ENCODE measurements at regions not wholly inside any gene's neighbourhood (a gene's known extent, or its start where the extent isn't known, plus 50 kb on each side); places are given as distances from the start of the nearest gene placed in this dataset.

DNA sequence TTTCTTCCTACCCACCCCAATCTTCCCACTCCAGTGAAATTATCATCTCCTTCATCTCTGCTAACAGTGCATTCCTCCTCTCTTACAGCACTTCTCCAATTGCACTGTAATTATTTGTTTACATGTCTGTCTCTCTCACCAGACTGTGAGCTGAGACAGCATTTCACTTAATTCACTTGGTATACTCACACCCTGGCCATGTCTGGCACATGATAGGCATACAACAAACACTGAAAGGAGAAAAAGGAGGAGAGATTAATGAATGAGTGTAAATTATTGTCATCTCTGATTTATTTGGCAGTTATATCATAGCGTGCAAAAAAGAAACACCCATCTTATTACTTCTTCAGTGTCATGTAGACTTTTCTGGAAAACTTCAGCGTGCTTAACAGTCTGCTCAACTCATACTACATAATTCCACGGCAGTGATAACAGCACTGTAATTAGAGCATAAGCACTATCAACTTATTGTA lies 452.3 kb downstream of the ADAMTS20 start:
- no peak for TF ChIP-seq CTCF (conservative IDR thresholded peaks at IDR 0.05; ENCODE audit: control insufficient read depth, insufficient read depth, low read depth, low read length)
- no peak for DNase-seq (ENCODE audit: low read depth)
- H3K4me3 ChIP-seq (ENCODE audit: control insufficient read depth, low read depth, low read length): no peak overlapping the region

DNA sequence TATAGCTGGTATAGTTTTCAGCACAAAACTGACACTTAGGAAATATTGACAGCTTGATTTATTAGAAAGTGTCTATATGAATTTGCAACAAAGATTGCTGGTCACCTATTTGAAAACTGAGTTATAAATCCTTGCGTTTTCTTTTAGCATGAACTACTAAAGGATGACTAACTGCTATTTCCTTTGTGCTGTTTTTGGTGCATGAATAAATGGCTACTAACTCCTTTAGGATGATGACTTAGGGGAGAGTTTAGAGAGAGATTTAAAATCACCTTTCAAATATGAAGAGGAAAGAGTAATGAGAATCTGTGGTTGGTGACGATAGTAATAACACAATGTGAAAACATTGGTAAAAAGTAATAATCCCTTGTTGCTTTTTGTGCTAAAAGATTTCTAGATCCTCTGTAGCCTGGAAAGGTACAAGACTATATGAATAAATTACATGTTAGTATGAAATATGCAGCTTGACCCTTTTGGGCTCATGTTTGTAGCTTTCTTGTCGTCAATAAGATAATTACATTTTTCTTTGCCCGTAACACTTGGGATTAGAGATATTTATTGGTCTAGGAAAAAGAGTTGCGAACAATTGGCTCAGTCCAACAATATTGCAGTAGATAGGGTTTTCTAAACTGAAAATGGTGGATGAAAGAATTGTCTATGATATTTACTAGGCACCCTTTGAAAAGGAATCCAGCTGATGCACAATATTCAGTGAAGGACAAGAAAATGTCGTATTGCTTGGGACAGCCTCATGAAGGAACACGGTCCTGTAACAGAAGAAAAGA lies 453.0 kb downstream of the ADAMTS20 start:
- no peak overlapping the region for H3K4me3 ChIP-seq (ENCODE audit: control insufficient read depth, low read depth, low read length)
- no peak for DNase-seq (ENCODE audit: low read depth)
- TF ChIP-seq CTCF (conservative IDR thresholded peaks at IDR 0.05; ENCODE audit: control insufficient read depth, insufficient read depth, low read depth, low read length): no peak

- H3K4me3 ChIP-seq (ENCODE audit: control insufficient read depth, low read depth, low read length): no peak overlapping the region
- no peak for TF ChIP-seq CTCF (conservative IDR thresholded peaks at IDR 0.05; ENCODE audit: control insufficient read depth, insufficient read depth, low read depth, low read length)
- no peak for DNase-seq (ENCODE audit: low read depth)
Observed at GRCh38 chr12:43098071-43098470, 453.9 kb downstream of the ADAMTS20 start.

GRCh38 chr12:43097471-43097870 lies 454.5 kb downstream of the ADAMTS20 start:
- no peak for TF ChIP-seq CTCF (conservative IDR thresholded peaks at IDR 0.05; ENCODE audit: control insufficient read depth, insufficient read depth, low read depth, low read length)
- DNase-seq (ENCODE audit: low read depth): no peak

GRCh38 chr12:43095669-43096280 lies 456.2 kb downstream of the ADAMTS20 start:
- TF ChIP-seq CTCF (conservative IDR thresholded peaks at IDR 0.05; ENCODE audit: control insufficient read depth, insufficient read depth, low read depth, low read length): no peak
- no peak for DNase-seq (ENCODE audit: low read depth)
- no peak overlapping the region for H3K4me3 ChIP-seq (ENCODE audit: control insufficient read depth, low read depth, low read length)

More at GRCh38 chr12:43097471-43097870, 454.5 kb downstream of the ADAMTS20 start:
- no peak overlapping the region for H3K4me3 ChIP-seq (ENCODE audit: control insufficient read depth, low read depth, low read length)

GRCh38 chr12:43094886-43095575 lies 457.0 kb downstream of the ADAMTS20 start:
- TF ChIP-seq CTCF (conservative IDR thresholded peaks at IDR 0.05; ENCODE audit: control insufficient read depth, insufficient read depth, low read depth, low read length): no peak
- no peak overlapping the region for H3K4me3 ChIP-seq (ENCODE audit: control insufficient read depth, low read depth, low read length)
- DNase-seq (ENCODE audit: low read depth): no peak
